Lung (tissue), 11 donors: ENCODE measurements at regions not wholly inside any gene's neighbourhood (a gene's known extent, or its start where the extent isn't known, plus 50 kb on each side); places are given as distances from the start of the nearest gene placed in this dataset.

ENCODE experiments used
- ATAC-seq: fragments of 200-7000 bp; cut with Tn5 transposase; one replicate; pipeline ENCODE4 v1.9.1; 2020; ENCODE audit warnings: moderate number of reproducible peaks; ENCODE audit not compliant: insufficient read depth, low FRiP score
- DNase-seq, 3 donors: peaks; one replicate each; pipeline ENCODE4 v3.0.0-alpha.2; 2013 to 2017
- H3K27ac ChIP-seq, 2 donors: one replicate each; pipeline ENCODE4 v1.5.1; 2013; ENCODE audit warnings: mild to moderate bottlenecking in 2 of 2, moderate library complexity in 2 of 2, control low read depth in 1 of 2, inconsistent platforms in 1 of 2, low read depth in 1 of 2, low read length in 1 of 2
- H3K27me3 ChIP-seq, 3 donors: one replicate each; pipeline ENCODE4 v1.5.1; 2013; ENCODE audit warnings: low read length in 2 of 3; ENCODE audit not compliant: control insufficient read depth in 3 of 3, insufficient read depth in 3 of 3
- H3K36me3 ChIP-seq, 4 donors: one replicate each; pipeline ENCODE4 v1.5.1; 2013; ENCODE audit warnings: low read length in 4 of 4, mild to moderate bottlenecking in 1 of 4, moderate library complexity in 1 of 4; ENCODE audit not compliant: control insufficient read depth in 4 of 4, insufficient read depth in 4 of 4
- H3K4me1 ChIP-seq, 5 donors: one replicate each; pipeline ENCODE4 v1.5.1; 2013; ENCODE audit warnings: low read length in 5 of 5, mild to moderate bottlenecking in 2 of 5, moderate library complexity in 1 of 5; ENCODE audit not compliant: control insufficient read depth in 5 of 5, insufficient read depth in 5 of 5
- H3K4me3 ChIP-seq: one replicate; pipeline ENCODE4 v1.5.1; 2013; ENCODE audit warnings: mild to moderate bottlenecking, control low read depth, moderate library complexity
- H3K9ac ChIP-seq, 2 donors: one replicate each; pipeline ENCODE4 v1.5.1; 2013; ENCODE audit warnings: low read length in 2 of 2, control low read depth in 1 of 2; ENCODE audit not compliant: insufficient read depth in 1 of 2
- H3K9me3 ChIP-seq, 4 donors: one replicate each; pipeline ENCODE4 v1.5.1; 2013; ENCODE audit warnings: low read length in 3 of 4, mild to moderate bottlenecking in 1 of 4, moderate library complexity in 1 of 4; ENCODE audit not compliant: control insufficient read depth in 4 of 4, insufficient read depth in 3 of 4
- CTCF ChIP-seq: IDR thresholded peaks from 2 replicates; pipeline ENCODE4 v1.5.1; 2012; ENCODE audit warnings: mild to moderate bottlenecking; ENCODE audit errors: control extremely low read depth, extremely low read depth
- WGBS, 2 donors: extraction: QIAGEN DNeasy Blood & Tissue Kit; methylation state at CpG; one replicate each; pipeline ENCODE4 v1.1.7; 2013; 5-methylcytosine and 5-hydroxymethylcytosine counted together
- donor health status: control.
- donor health status: control.
- donor health status: Bipolar disorder and iron deficiency.
- donor health status: healthy.
- donor health status: DM: yes; HTN: yes; CAD: no.

GRCh38 chr20:50420380-50420779 lies 89.8 kb upstream of the PTPN1 start:
- DNase-seq, result no peak
- no peaks in the 10 kb centered on the region for H3K27me3 ChIP-seq
- TF ChIP-seq CTCF, result no peak
- 96 to 97% methylated on average over 7 of the region's 7 CpGs for WGBS, 2 donors
- H3K9ac ChIP-seq, result no peak overlapping the region
- peaks cover 0 to 4% (median under 1%) of the 10 kb centered on the region in 4 donors for H3K9me3 ChIP-seq
- no peak for ATAC-seq
- peaks cover 9 to 22% (median 17%) of the 10 kb centered on the region in 5 donors for H3K4me1 ChIP-seq
- no peak overlapping the region for H3K4me3 ChIP-seq
- no peaks in the 10 kb centered on the region for H3K36me3 ChIP-seq
- no peak overlapping the region for H3K27ac ChIP-seq

GRCh38 chr20:50421356-50422340 lies 88.5 kb upstream of the PTPN1 start:
- DNase-seq, result no peak
- 90 to 98% methylated on average over 6 of the region's 6 CpGs for WGBS, 2 donors
- Histone ChIP-seq H3K27me3 (no peaks in the 10 kb centered on the region), H3K9me3 (peaks cover 0 to 4% (median under 1%) of the 10 kb centered on the region in 4 donors), H3K9ac (no peak overlapping the region), H3K4me1 (peaks cover 2 to 13% (median 5%) of the 10 kb centered on the region in 5 donors), H3K36me3 (no peaks in the 10 kb centered on the region), H3K4me3 (no peak overlapping the region), H3K27ac (peak overlapping the region in 1 of 2 donors; percentile 87)
- no peak for TF ChIP-seq CTCF
- ATAC-seq, result peak; percentile 22

GRCh38 chr20:50423758-50424157 lies 86.4 kb upstream of the PTPN1 start:
- WGBS, 2 donors, result 86 to 88% methylated on average over 6 of the region's 6 CpGs
- H3K4me3 ChIP-seq, result no peak overlapping the region
- peaks cover 0 to 4% (median under 1%) of the 10 kb centered on the region in 4 donors for H3K9me3 ChIP-seq
- no peaks in the 10 kb centered on the region for H3K36me3 ChIP-seq
- ATAC-seq, result no peak
- no peak for TF ChIP-seq CTCF
- DNase-seq, result no peak
- peak overlapping the region in 1 of 2 donors; percentile 75 for H3K27ac ChIP-seq
- no peaks in the 10 kb centered on the region for H3K27me3 ChIP-seq
- H3K9ac ChIP-seq, result no peak overlapping the region
- peaks cover 0 to 17% (median 13%) of the 10 kb centered on the region in 5 donors for H3K4me1 ChIP-seq
